ENCODE measurements at regions not wholly inside any gene's neighbourhood (a gene's known extent, or its start where the extent isn't known, plus 50 kb on each side); places are given as distances from the start of the nearest gene placed in this dataset.

- peak overlapping the region; percentile 6 for H3K4me3 ChIP-seq
- TF ChIP-seq CTCF (IDR thresholded peaks at IDR 0.05): no peak
- DNase-seq (ENCODE audit: low spot score): no peak
- peak overlapping the region in 1 of 2 donors; percentile 53 for H3K27ac ChIP-seq
Measured at GRCh38 chr2:237012577-237013267, 73.0 kb upstream of the COPS8 start.

- no peak for DNase-seq (ENCODE audit: low spot score)
- no peak overlapping the region for H3K27ac ChIP-seq
- TF ChIP-seq CTCF (IDR thresholded peaks at IDR 0.05): no peak
- no peak overlapping the region for H3K4me3 ChIP-seq
Measured at GRCh38 chr2:237016121-237016915, 69.4 kb upstream of the COPS8 start.

- H3K4me3 ChIP-seq: no peak overlapping the region
- no peak for TF ChIP-seq CTCF (IDR thresholded peaks at IDR 0.05)
- DNase-seq (ENCODE audit: low spot score): no peak
- H3K27ac ChIP-seq: no peak overlapping the region
Measured at GRCh38 chr2:237020090-237020489, 65.6 kb upstream of the COPS8 start.

GRCh38 chr2:237022533-237022932, 63.2 kb upstream of the COPS8 start:
- DNase-seq (ENCODE audit: low spot score): no peak
- TF ChIP-seq CTCF (IDR thresholded peaks at IDR 0.05): no peak
- Histone ChIP-seq H3K27ac (no peak overlapping the region), H3K4me3 (no peak overlapping the region)

- no peak overlapping the region for H3K27ac ChIP-seq
- H3K4me3 ChIP-seq: no peak overlapping the region
- no peak for TF ChIP-seq CTCF (IDR thresholded peaks at IDR 0.05)
- no peak for DNase-seq (ENCODE audit: low spot score)
Measured at GRCh38 chr2:237024255-237024654, 61.4 kb upstream of the COPS8 start.

GRCh38 chr2:237025090-237025865, 60.4 kb upstream of the COPS8 start:
- DNase-seq (ENCODE audit: low spot score): no peak
- Histone ChIP-seq H3K27ac (no peak overlapping the region), H3K4me3 (no peak overlapping the region)
- no peak for TF ChIP-seq CTCF (IDR thresholded peaks at IDR 0.05)
